CD4-positive, alpha-beta T cell (primary cell): ENCODE measurements at regions not wholly inside any gene's neighbourhood (a gene's known extent, or its start where the extent isn't known, plus 50 kb on each side); places are given as distances from the start of the nearest gene placed in this dataset.

Experiments used
- ATAC-seq: fragments of 200-7000 bp; cut with Tn5 transposase; one replicate; pipeline ENCODE4 v1.10.0; 2022; ENCODE audit warnings: mild to moderate bottlenecking; ENCODE audit not compliant: poor library complexity
- CTCF ChIA-PET: fragments of 350-600 bp; sonication (Branson Sonifier 250); formaldehyde crosslinking; loops from one replicate; lab custom pipeline; 2021; ENCODE audit warnings: antibody characterized with exemption, inconsistent platforms; lab: Charles Lee
- POLR2A ChIA-PET: fragments of 350-600 bp; sonication (Branson Sonifier 250); formaldehyde crosslinking; loops from one replicate; lab custom pipeline; 2021; ENCODE audit warnings: antibody characterized with exemption, inconsistent platforms; lab: Charles Lee
- DNase-seq, 14 experiments: peaks; one replicate each; pipeline ENCODE4 v3.0.0-alpha.2; 2013 to 2020; ENCODE audit warnings: mixed read lengths in 2 of 14
- H3K27ac ChIP-seq, 2 donors: one replicate each; pipeline versions ENCODE4 v1.5.1 to v1.7.0; 2013; ENCODE audit warnings: low read length in 2 of 2, low read depth in 1 of 2, mild to moderate bottlenecking in 1 of 2
- H3K27me3 ChIP-seq, 2 experiments: 1 replicate in 1 of 2; 2 replicates in 1 of 2; pipeline versions ENCODE4 v1.6.1 to v1.7.0; 2013; ENCODE audit warnings: low read length in 2 of 2, control low read depth in 1 of 2, mild to moderate bottlenecking in 1 of 2, moderate library complexity in 1 of 2; ENCODE audit not compliant: insufficient read depth in 2 of 2, control insufficient read depth in 1 of 2
- H3K36me3 ChIP-seq: one replicate; pipeline ENCODE4 v1.6.1; 2013; ENCODE audit warnings: low read length, control low read depth; ENCODE audit not compliant: insufficient read depth
- H3K4me1 ChIP-seq: one replicate; pipeline ENCODE4 v1.6.1; 2013; ENCODE audit warnings: low read length, control low read depth; ENCODE audit not compliant: insufficient read depth
- H3K4me3 ChIP-seq: one replicate; pipeline ENCODE4 v1.5.1; 2013; ENCODE audit warnings: mild to moderate bottlenecking, low read length, moderate library complexity
- H3K9me3 ChIP-seq, 2 experiments: 1 replicate in 1 of 2; 2 replicates in 1 of 2; pipeline versions ENCODE4 v1.6.1 to v1.7.0; 2013; ENCODE audit warnings: low read length in 2 of 2, mild to moderate bottlenecking in 2 of 2, control low read depth in 1 of 2, moderate library complexity in 1 of 2; ENCODE audit not compliant: control insufficient read depth in 1 of 2, insufficient read depth in 1 of 2
- H3K27ac Mint-ChIP-seq: one replicate; pipeline ENCODE4 v1.8.0; 2020; ENCODE audit warnings: mixed read lengths
- H3K27me3 Mint-ChIP-seq: one replicate; pipeline ENCODE4 v1.8.0; 2021; ENCODE audit warnings: mixed read lengths
- H3K36me3 Mint-ChIP-seq: one replicate; pipeline ENCODE4 v1.8.0; 2021; ENCODE audit warnings: low read depth, mixed read lengths
- H3K4me1 Mint-ChIP-seq: one replicate; pipeline ENCODE4 v1.8.0; 2021; ENCODE audit warnings: low read depth, mixed read lengths
- H3K4me3 Mint-ChIP-seq: one replicate; pipeline ENCODE4 v1.8.0; 2020; ENCODE audit warnings: mild to moderate bottlenecking, mixed read lengths
- H3K9me3 Mint-ChIP-seq: one replicate; pipeline ENCODE4 v1.8.0; 2020; ENCODE audit warnings: mixed read lengths
- intact Hi-C, 2 experiments: fragments of 100-400 bp; cut with DNase I in 1 of 2; cut with micrococcal nuclease in 1 of 2; formaldehyde crosslinking; loops; one replicate each; pipeline versions ENCODE4 v1.15.1 to v1.9.0; 2023 to 2025; cut with DNase I, micrococcal nuclease
- TF ChIP-seq, protein P1 (sequence below): fragments of 200-600 bp; IDR thresholded peaks from one replicate; pipeline ENCODE4 v1.8.0; 2022; ENCODE audit warnings: antibody characterized with exemption, mild to moderate bottlenecking

GRCh38 chr17:13725288-13725990 is 123.7 kb upstream of the HS3ST3A1 start:
- Mint-ChIP-seq H3K4me1 (no peaks in the 10 kb centered on the region), H3K9me3 (no peaks in the 10 kb centered on the region), H3K27me3 (no peaks in the 10 kb centered on the region), H3K27ac (no peak overlapping the region), H3K4me3 (no peak overlapping the region), H3K36me3 (no peaks in the 10 kb centered on the region)
- H3K27me3 ChIP-seq = no peaks in the 10 kb centered on the region
- TF ChIP-seq, protein P1, sequence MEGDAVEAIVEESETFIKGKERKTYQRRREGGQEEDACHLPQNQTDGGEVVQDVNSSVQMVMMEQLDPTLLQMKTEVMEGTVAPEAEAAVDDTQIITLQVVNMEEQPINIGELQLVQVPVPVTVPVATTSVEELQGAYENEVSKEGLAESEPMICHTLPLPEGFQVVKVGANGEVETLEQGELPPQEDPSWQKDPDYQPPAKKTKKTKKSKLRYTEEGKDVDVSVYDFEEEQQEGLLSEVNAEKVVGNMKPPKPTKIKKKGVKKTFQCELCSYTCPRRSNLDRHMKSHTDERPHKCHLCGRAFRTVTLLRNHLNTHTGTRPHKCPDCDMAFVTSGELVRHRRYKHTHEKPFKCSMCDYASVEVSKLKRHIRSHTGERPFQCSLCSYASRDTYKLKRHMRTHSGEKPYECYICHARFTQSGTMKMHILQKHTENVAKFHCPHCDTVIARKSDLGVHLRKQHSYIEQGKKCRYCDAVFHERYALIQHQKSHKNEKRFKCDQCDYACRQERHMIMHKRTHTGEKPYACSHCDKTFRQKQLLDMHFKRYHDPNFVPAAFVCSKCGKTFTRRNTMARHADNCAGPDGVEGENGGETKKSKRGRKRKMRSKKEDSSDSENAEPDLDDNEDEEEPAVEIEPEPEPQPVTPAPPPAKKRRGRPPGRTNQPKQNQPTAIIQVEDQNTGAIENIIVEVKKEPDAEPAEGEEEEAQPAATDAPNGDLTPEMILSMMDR = no peak
- DNase-seq (no peak), ATAC-seq (no peak)
- intact Hi-C loops = no loop called here
- POLR2A ChIA-PET = no interaction called here
- no peak overlapping the region for H3K4me3 ChIP-seq
- no peaks in the 10 kb centered on the region for H3K9me3 ChIP-seq
- no peaks in the 10 kb centered on the region for H3K4me1 ChIP-seq
- no peak overlapping the region for H3K27ac ChIP-seq
- CTCF ChIA-PET = interaction anchor here (0.5 to 1.0 kb wide), 2 partner anchors 14 to 1730 kb away, joined by 4 read pairs; no protein-coding TSS in a partner anchor
- no peaks in the 10 kb centered on the region for H3K36me3 ChIP-seq

GRCh38 chr17:13727441-13728171 is 125.9 kb upstream of the HS3ST3A1 start:
- Mint-ChIP-seq H3K9me3 (peaks cover 2% of the 10 kb centered on the region), H3K36me3 (no peaks in the 10 kb centered on the region), H3K4me1 (no peaks in the 10 kb centered on the region), H3K27me3 (no peaks in the 10 kb centered on the region), H3K27ac (no peak overlapping the region), H3K4me3 (no peak overlapping the region)
- Histone ChIP-seq H3K9me3 (no peaks in the 10 kb centered on the region), H3K27ac (no peak overlapping the region), H3K36me3 (no peaks in the 10 kb centered on the region), H3K4me1 (no peaks in the 10 kb centered on the region), H3K27me3 (no peaks in the 10 kb centered on the region), H3K4me3 (no peak overlapping the region)
- DNase-seq = no peak
- TF ChIP-seq, protein P1 = no peak
- intact Hi-C loops = no loop called here
- CTCF ChIA-PET = no interaction called here
- POLR2A ChIA-PET = no interaction called here
- ATAC-seq = no peak

GRCh38 chr17:13728781-13729180 is 127.1 kb upstream of the HS3ST3A1 start:
- Mint-ChIP-seq H3K27me3 (no peaks in the 10 kb centered on the region), H3K4me1 (no peaks in the 10 kb centered on the region), H3K9me3 (peaks cover 2% of the 10 kb centered on the region), H3K27ac (no peak overlapping the region), H3K4me3 (no peak overlapping the region), H3K36me3 (no peaks in the 10 kb centered on the region)
- CTCF ChIA-PET = no interaction called here
- H3K27me3 ChIP-seq = no peaks in the 10 kb centered on the region
- POLR2A ChIA-PET = no interaction called here
- H3K36me3 ChIP-seq = no peaks in the 10 kb centered on the region
- H3K9me3 ChIP-seq = peaks cover 0 to 6% of the 10 kb centered on the region in 2 experiments
- no peaks in the 10 kb centered on the region for H3K4me1 ChIP-seq
- ATAC-seq (no peak), DNase-seq (no peak)
- TF ChIP-seq, protein P1 = no peak
- intact Hi-C loops = no loop called here
- no peak overlapping the region for H3K4me3 ChIP-seq
- no peak overlapping the region for H3K27ac ChIP-seq
